ENCODE measurements at regions not wholly inside any gene's neighbourhood (a gene's known extent, or its start where the extent isn't known, plus 50 kb on each side); places are given as distances from the start of the nearest gene placed in this dataset.
"Not testable (repeated sequence)": the region's sequence is repeated elsewhere in the genome, so short reads cannot be mapped to it uniquely, and the experiment has no call there.

DNA sequence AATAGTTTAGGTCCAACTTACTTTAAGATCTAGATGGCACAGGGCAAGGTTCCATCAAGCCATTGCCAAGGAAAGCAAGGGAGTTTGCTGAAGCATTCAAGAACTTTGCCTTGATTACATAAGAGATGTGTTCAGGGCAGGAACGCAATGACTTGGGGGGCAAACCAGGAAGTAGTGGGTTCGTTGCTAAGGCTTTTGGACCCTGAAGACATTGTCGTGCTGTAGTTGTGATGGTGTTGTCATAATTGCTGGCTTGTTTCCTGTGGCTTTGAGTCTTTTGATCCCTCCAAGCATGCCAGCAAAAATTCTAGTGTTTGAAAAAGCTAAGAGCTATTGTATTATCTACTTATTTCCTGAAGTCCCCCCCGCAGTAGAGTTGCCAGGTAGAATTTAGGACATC lies 70.7 kb upstream of the HNF1B start:
- H3K14ac ChIP-seq (ENCODE audit: low read length), result no peak overlapping the region
- no peaks in the 10 kb centered on the region for H3K4me1 ChIP-seq (ENCODE audit: control insufficient read depth in 2 of 2, insufficient read depth in 1 of 2, low read depth in 1 of 2, low read length in 2 of 2)

DNA sequence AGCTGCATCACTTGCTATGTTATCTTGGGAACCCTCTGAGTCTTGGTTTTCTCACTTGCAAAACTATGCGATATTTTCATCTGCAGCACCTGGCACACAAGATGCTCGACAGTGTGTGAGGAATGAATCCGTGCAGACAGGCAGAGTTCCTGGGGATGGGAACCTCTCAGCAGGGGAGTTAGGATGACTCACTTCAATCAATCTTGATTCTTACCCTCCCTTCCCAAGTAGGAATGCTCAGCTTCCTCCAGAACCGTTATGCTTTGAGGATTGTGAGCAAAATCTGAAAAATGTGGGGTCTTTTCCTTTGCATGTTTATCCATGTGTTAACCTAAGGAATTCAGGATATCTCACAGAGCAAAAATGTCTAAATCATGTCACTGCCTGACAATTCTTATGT lies 68.9 kb upstream of the HNF1B start:
- no peak overlapping the region for H3K4me2 ChIP-seq (ENCODE audit: insufficient read depth, low read length, poor library complexity, severe bottlenecking)
- no peak overlapping the region for H3K27ac ChIP-seq (replicated peaks; ENCODE audit: low read length)
- H3K4ac ChIP-seq (ENCODE audit: low read length), result no peak overlapping the region
- no peak overlapping the region for H3K18ac ChIP-seq (ENCODE audit: low read length)
- H3K23ac ChIP-seq (ENCODE audit: low read depth, low read length, poor library complexity), result no peak overlapping the region
- H2BK120ac ChIP-seq (ENCODE audit: low read depth, low read length), result no peak overlapping the region
- H2AFZ ChIP-seq (ENCODE audit: low read length), result no peak overlapping the region
- no peak overlapping the region for H4K8ac ChIP-seq (ENCODE audit: low read depth, low read length)
- H3K4me1 ChIP-seq (ENCODE audit: control insufficient read depth in 2 of 2, insufficient read depth in 1 of 2, low read depth in 1 of 2, low read length in 2 of 2), result no peaks in the 10 kb centered on the region
- no peaks in the 10 kb centered on the region for H3K79me1 ChIP-seq (ENCODE audit: low read depth, low read length)
- no peak overlapping the region for H2AK5ac ChIP-seq (ENCODE audit: low read depth, low read length)
- DNase-seq (ENCODE audit: low spot score), result no peak
- no peak overlapping the region for H3K4me3 ChIP-seq (ENCODE audit: low read length in 2 of 2)
- no CpG with 5 or more reads among the region's 4 CpGs for WGBS, 2 donors (ENCODE audit: extremely low coverage in 2 of 2, insufficient read length in 2 of 2, insufficient replicate concordance in 1 of 2)
- no peak overlapping the region for H3K14ac ChIP-seq (ENCODE audit: low read length)
- H3K9ac ChIP-seq (ENCODE audit: low read depth, low read length, poor library complexity), result no peak overlapping the region
- H4K91ac ChIP-seq (ENCODE audit: low read depth, low read length, poor library complexity), result no peak overlapping the region
- H3K9me3 ChIP-seq (replicated peaks in 1 of 2; ENCODE audit: control insufficient read depth in 2 of 2, insufficient read depth in 1 of 2, low read depth in 1 of 2, low read length in 2 of 2), result no peaks in the 10 kb centered on the region
- H3K27me3 ChIP-seq (ENCODE audit: control insufficient read depth in 3 of 3, insufficient read depth in 3 of 3, low read depth in 1 of 3, low read length in 3 of 3), result no peaks in the 10 kb centered on the region
- no peak overlapping the region for H2BK12ac ChIP-seq (ENCODE audit: low read length)
- no peak overlapping the region for H2BK5ac ChIP-seq (ENCODE audit: low read length)
- H2BK15ac ChIP-seq (ENCODE audit: low read length), result no peak overlapping the region
- no peaks in the 10 kb centered on the region for H3K36me3 ChIP-seq (replicated peaks in 1 of 2; ENCODE audit: control insufficient read depth in 2 of 2, insufficient read depth in 2 of 2, low read length in 2 of 2)

More for the DNA sequence above, 70.7 kb upstream of the HNF1B start:
- Histone ChIP-seq H2BK12ac (ENCODE audit: low read length) (no peak overlapping the region), H2AK5ac (ENCODE audit: low read depth, low read length) (no peak overlapping the region), H3K27me3 (ENCODE audit: control insufficient read depth in 3 of 3, insufficient read depth in 3 of 3, low read depth in 1 of 3, low read length in 3 of 3) (no peaks in the 10 kb centered on the region), H2BK5ac (ENCODE audit: low read length) (no peak overlapping the region), H3K4me3 (ENCODE audit: low read length in 2 of 2) (no peak overlapping the region), H3K4me2 (ENCODE audit: insufficient read depth, low read length, poor library complexity, severe bottlenecking) (no peak overlapping the region), H4K91ac (ENCODE audit: low read depth, low read length, poor library complexity) (no peak overlapping the region), H3K18ac (ENCODE audit: low read length) (no peak overlapping the region), H3K9me3 (replicated peaks in 1 of 2; ENCODE audit: control insufficient read depth in 2 of 2, insufficient read depth in 1 of 2, low read depth in 1 of 2, low read length in 2 of 2) (no peaks in the 10 kb centered on the region), H2AFZ (ENCODE audit: low read length) (no peak overlapping the region), H3K36me3 (replicated peaks in 1 of 2; ENCODE audit: control insufficient read depth in 2 of 2, insufficient read depth in 2 of 2, low read length in 2 of 2) (no peaks in the 10 kb centered on the region), H3K27ac (replicated peaks; ENCODE audit: low read length) (no peak overlapping the region), H2BK120ac (ENCODE audit: low read depth, low read length) (no peak overlapping the region), H3K79me1 (ENCODE audit: low read depth, low read length) (no peaks in the 10 kb centered on the region), H2BK15ac (ENCODE audit: low read length) (no peak overlapping the region), H3K9ac (ENCODE audit: low read depth, low read length, poor library complexity) (no peak overlapping the region), H3K4ac (ENCODE audit: low read length) (no peak overlapping the region), H4K8ac (ENCODE audit: low read depth, low read length) (no peak overlapping the region), H3K23ac (ENCODE audit: low read depth, low read length, poor library complexity) (no peak overlapping the region)
- DNase-seq (ENCODE audit: low spot score), result no peak
- WGBS, 2 donors (ENCODE audit: extremely low coverage in 2 of 2, insufficient read length in 2 of 2, insufficient replicate concordance in 1 of 2), result no CpG with 5 or more reads among the region's 4 CpGs

DNA sequence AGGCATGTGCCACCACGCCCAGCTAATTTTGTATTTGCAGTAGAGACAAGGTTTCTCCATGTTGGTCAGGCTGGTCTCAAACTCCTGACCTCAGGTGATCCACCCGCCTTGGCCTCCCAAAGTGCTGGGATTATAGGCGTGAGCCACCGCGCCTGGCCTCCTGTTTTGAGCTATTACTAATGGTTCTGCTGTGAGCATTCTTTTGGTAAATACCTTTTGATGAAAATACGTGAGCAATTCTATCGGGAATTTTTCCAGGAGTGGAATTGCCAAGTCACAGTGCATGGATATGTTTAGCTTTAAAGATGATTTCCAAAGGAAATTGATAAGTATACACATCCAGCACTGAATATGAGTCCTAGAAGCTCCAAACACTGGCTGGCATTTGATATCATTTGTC lies 64.0 kb upstream of the HNF1B start:
- H3K23ac ChIP-seq (ENCODE audit: low read depth, low read length, poor library complexity); H2AFZ ChIP-seq (ENCODE audit: low read length); H3K27me3 ChIP-seq (ENCODE audit: control insufficient read depth in 3 of 3, insufficient read depth in 3 of 3, low read depth in 1 of 3, low read length in 3 of 3); H3K14ac ChIP-seq (ENCODE audit: low read length); H3K4me3 ChIP-seq (ENCODE audit: low read length in 2 of 2); H2BK12ac ChIP-seq (ENCODE audit: low read length); H3K4me1 ChIP-seq (ENCODE audit: control insufficient read depth in 2 of 2, insufficient read depth in 1 of 2, low read depth in 1 of 2, low read length in 2 of 2); H3K36me3 ChIP-seq (replicated peaks in 1 of 2; ENCODE audit: control insufficient read depth in 2 of 2, insufficient read depth in 2 of 2, low read length in 2 of 2); H3K9me3 ChIP-seq (replicated peaks in 1 of 2; ENCODE audit: control insufficient read depth in 2 of 2, insufficient read depth in 1 of 2, low read depth in 1 of 2, low read length in 2 of 2); H2BK15ac ChIP-seq (ENCODE audit: low read length); H3K18ac ChIP-seq (ENCODE audit: low read length); H3K9ac ChIP-seq (ENCODE audit: low read depth, low read length, poor library complexity); H4K91ac ChIP-seq (ENCODE audit: low read depth, low read length, poor library complexity); DNase-seq (ENCODE audit: low spot score); H3K79me1 ChIP-seq (ENCODE audit: low read depth, low read length); H3K4me2 ChIP-seq (ENCODE audit: insufficient read depth, low read length, poor library complexity, severe bottlenecking); H2BK5ac ChIP-seq (ENCODE audit: low read length); H3K27ac ChIP-seq (replicated peaks; ENCODE audit: low read length); H3K4ac ChIP-seq (ENCODE audit: low read length); H2AK5ac ChIP-seq (ENCODE audit: low read depth, low read length); H4K8ac ChIP-seq (ENCODE audit: low read depth, low read length); H2BK120ac ChIP-seq (ENCODE audit: low read depth, low read length): not testable (repeated sequence)
- no CpG with 5 or more reads among the region's 7 CpGs for WGBS, 2 donors (ENCODE audit: extremely low coverage in 2 of 2, insufficient read length in 2 of 2, insufficient replicate concordance in 1 of 2)

DNA sequence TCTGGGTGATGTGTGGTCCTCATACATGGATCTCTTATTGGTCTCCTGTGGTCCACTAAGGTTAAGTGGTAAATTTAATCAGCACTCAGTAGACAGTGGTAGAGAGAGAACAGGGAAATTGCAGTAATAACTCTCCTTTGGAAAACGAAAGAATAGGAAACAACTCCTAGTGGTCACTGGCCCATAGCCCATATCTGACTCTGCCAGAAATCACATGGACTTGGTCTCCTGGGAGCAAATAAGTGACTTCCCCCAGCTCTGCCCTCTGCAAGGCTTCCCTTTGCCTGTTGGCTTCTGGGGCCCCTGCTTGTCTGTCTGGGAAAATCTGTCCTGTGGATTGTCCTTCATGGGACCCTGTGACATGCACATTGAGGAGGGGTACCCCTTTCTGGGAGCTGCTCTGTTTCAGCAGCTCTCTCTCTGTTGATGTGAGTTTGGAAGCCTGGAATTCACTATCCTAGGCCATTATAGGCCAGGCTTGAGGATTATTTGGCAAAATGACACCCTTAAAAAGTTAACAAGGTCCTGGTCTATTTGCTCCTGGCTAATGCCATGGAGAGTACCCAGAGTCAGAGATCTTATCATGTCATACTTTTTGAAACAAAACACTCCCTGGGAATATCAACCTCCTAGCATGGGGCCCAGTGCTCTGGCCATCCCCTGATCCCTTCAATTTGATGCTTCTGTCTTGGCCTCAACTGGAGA lies 58.0 kb upstream of the HNF1B start:
- no peak for DNase-seq (ENCODE audit: low spot score)
- Histone ChIP-seq H3K36me3 (replicated peaks in 1 of 2; ENCODE audit: control insufficient read depth in 2 of 2, insufficient read depth in 2 of 2, low read length in 2 of 2) (no peaks in the 10 kb centered on the region), H3K27me3 (ENCODE audit: control insufficient read depth in 3 of 3, insufficient read depth in 3 of 3, low read depth in 1 of 3, low read length in 3 of 3) (no peaks in the 10 kb centered on the region), H3K23ac (ENCODE audit: low read depth, low read length, poor library complexity) (no peak overlapping the region), H2BK12ac (ENCODE audit: low read length) (no peak overlapping the region), H2BK120ac (ENCODE audit: low read depth, low read length) (no peak overlapping the region), H3K4me3 (ENCODE audit: low read length in 2 of 2) (no peak overlapping the region), H3K4ac (ENCODE audit: low read length) (no peak overlapping the region), H3K79me1 (ENCODE audit: low read depth, low read length) (no peaks in the 10 kb centered on the region), H4K91ac (ENCODE audit: low read depth, low read length, poor library complexity) (no peak overlapping the region), H4K8ac (ENCODE audit: low read depth, low read length) (no peak overlapping the region), H3K27ac (replicated peaks; ENCODE audit: low read length) (no peak overlapping the region), H2BK15ac (ENCODE audit: low read length) (no peak overlapping the region), H3K4me2 (ENCODE audit: insufficient read depth, low read length, poor library complexity, severe bottlenecking) (no peak overlapping the region), H3K9me3 (replicated peaks in 1 of 2; ENCODE audit: control insufficient read depth in 2 of 2, insufficient read depth in 1 of 2, low read depth in 1 of 2, low read length in 2 of 2) (no peaks in the 10 kb centered on the region), H3K14ac (ENCODE audit: low read length) (no peak overlapping the region), H3K18ac (ENCODE audit: low read length) (no peak overlapping the region), H2BK5ac (ENCODE audit: low read length) (no peak overlapping the region), H2AFZ (ENCODE audit: low read length) (no peak overlapping the region), H3K4me1 (ENCODE audit: control insufficient read depth in 2 of 2, insufficient read depth in 1 of 2, low read depth in 1 of 2, low read length in 2 of 2) (no peaks in the 10 kb centered on the region), H2AK5ac (ENCODE audit: low read depth, low read length) (no peak overlapping the region), H3K9ac (ENCODE audit: low read depth, low read length, poor library complexity) (no peak overlapping the region)
- no CpG with 5 or more reads among the region's 1 CpG for WGBS, 2 donors (ENCODE audit: extremely low coverage in 2 of 2, insufficient read length in 2 of 2, insufficient replicate concordance in 1 of 2)
